HFF-Myc (cell line): ENCODE measurements at regions not wholly inside any gene's neighbourhood (a gene's known extent, or its start where the extent isn't known, plus 50 kb on each side); places are given as distances from the start of the nearest gene placed in this dataset.

Experiments used
- DNase-seq: peaks from one replicate; pipeline ENCODE4 v3.0.0-alpha.2; 2011; ENCODE audit warnings: low read depth; ENCODE audit errors: extremely low read depth
- H3K4me3 ChIP-seq: replicated peaks from 2 replicates; pipeline ENCODE4 v1.5.1; 2011; ENCODE audit warnings: low read depth, mild to moderate bottlenecking, control low read depth, low read length
- TF ChIP-seq, protein P1 (sequence below): IDR thresholded peaks from 2 replicates; pipeline ENCODE4 v1.5.1; 2012; ENCODE audit warnings: mild to moderate bottlenecking, low read depth, low read length, control low read depth; ENCODE audit errors: missing control alignments

DNA sequence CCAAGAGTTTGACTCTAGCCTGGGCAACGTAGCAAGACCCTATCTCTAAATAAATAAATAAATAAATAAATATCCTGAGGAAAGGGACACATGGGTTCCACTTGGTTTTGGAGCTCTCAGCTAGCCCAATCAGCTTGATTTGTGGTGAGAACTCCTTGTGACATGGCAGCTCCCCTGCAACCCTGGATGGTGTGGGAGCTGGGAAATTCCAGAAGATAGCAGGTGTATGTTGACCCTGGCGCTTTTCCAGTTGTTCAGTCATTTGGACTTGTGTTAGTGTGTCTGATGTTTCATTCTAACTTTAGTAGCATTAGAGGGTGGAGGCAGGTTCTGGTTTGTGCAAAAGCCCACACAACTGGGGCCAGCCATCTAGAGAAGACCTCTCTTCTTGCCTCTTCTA is 148.5 kb upstream of the NCAM1 start:
- H3K4me3 ChIP-seq = no peak overlapping the region
- TF ChIP-seq, protein P1, sequence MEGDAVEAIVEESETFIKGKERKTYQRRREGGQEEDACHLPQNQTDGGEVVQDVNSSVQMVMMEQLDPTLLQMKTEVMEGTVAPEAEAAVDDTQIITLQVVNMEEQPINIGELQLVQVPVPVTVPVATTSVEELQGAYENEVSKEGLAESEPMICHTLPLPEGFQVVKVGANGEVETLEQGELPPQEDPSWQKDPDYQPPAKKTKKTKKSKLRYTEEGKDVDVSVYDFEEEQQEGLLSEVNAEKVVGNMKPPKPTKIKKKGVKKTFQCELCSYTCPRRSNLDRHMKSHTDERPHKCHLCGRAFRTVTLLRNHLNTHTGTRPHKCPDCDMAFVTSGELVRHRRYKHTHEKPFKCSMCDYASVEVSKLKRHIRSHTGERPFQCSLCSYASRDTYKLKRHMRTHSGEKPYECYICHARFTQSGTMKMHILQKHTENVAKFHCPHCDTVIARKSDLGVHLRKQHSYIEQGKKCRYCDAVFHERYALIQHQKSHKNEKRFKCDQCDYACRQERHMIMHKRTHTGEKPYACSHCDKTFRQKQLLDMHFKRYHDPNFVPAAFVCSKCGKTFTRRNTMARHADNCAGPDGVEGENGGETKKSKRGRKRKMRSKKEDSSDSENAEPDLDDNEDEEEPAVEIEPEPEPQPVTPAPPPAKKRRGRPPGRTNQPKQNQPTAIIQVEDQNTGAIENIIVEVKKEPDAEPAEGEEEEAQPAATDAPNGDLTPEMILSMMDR = no peak

DNA sequence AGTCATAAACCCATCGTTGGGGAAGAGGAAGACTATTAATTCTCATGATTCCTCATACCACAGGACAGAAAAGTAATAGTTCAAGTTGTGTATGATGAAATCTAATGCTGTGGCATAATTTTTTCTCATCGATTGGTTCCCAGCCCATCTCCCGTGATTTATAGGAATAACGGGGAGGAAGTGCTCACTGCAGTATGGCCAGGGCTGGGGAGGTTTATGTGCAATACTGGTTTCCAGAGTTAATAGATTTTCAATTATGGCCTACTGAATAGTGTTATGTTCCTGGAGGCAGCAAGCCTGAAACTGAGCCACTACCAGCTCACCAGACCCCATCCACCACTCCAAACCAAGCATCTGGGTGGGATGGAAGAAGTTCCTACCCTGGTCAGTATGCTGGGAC is 147.1 kb upstream of the NCAM1 start:
- H3K4me3 ChIP-seq = no peak overlapping the region
- TF ChIP-seq, protein P1 = no peak
- DNase-seq = no peak

More for the DNA sequence above, 148.5 kb upstream of the NCAM1 start:
- no peak for DNase-seq

DNA sequence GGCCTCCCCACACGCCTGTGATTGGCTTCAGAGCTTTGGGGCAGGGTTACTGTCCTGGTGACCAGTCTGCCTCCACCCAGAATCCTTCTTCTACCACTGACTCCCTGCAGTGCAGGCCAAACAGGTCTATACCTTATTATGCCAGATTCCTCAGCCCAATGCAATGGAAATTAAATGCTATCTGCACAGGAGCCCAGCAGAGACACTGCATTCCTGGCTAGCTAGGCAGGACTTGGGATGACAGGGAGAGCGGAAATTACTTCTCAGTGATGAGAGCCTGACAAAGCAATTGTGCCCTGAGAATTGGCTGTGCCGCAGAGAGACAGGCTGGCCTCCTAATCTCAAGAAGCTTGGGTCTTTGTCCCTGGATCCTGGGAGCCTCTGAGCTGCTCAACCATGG is 143.8 kb upstream of the NCAM1 start:
- no peak overlapping the region for H3K4me3 ChIP-seq
- no peak for DNase-seq

DNA sequence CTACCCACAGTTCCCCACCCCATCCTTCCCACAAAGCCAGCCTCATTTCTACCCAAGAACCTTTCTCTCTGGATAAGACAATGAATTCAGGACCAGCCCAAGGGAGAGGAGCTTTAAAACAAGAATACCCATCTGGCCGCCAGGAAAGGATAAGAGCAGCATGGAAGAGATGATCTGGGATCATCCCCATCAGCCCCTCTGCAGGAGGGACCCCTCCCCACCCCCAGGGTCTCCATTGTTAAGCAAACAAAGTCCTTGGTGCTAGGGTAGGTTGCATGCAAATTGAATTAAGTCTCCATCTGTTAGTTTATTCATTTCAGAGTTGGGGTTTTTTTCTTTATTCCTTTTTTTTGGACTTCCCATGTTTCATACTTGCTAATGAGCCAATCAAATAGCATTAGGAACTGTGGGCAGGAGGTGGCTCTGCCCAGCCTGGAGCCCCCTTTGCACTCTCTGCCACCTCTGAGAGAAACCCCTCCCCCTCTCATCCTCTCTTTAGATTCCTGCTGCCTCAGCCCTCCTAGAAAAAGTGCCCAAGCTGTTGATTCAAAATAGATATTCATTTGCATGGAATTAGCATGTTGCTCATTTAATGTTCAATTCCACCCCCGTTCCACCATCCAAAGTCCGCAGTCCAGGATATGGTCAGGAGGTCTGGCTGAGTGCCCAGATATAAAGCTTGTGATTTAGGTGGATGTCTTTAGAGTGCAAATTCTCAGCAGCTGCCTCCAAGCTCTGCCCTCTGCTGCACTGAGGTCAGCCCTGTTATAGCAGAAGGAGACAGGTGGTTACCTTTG is 138.5 kb upstream of the NCAM1 start:
- DNase-seq = no peak
- no peak overlapping the region for H3K4me3 ChIP-seq

More for the DNA sequence above, 143.8 kb upstream of the NCAM1 start:
- TF ChIP-seq, protein P1 = no peak

DNA sequence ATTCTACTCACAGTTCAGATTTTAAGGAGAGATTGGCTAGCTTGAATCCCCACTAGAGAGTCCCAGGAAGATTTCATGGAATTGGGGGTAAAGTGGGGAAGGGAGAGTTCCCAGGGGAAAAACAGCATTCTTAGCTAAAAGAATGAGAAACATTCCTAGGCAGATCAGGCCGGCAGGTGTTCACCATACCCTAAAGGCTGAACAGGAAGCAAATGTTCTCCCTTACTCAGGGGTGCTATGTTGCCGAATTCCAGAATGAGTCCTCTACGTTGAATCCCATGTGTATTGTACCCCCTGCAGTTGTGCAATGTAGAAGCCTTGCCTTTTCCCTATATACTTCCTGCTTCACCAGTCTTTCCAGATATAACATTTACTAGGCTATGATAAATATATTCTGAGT is 135.2 kb upstream of the NCAM1 start:
- TF ChIP-seq, protein P1 = no peak
- no peak for DNase-seq

More for the DNA sequence above, 138.5 kb upstream of the NCAM1 start:
- TF ChIP-seq, protein P1 = no peak

DNA sequence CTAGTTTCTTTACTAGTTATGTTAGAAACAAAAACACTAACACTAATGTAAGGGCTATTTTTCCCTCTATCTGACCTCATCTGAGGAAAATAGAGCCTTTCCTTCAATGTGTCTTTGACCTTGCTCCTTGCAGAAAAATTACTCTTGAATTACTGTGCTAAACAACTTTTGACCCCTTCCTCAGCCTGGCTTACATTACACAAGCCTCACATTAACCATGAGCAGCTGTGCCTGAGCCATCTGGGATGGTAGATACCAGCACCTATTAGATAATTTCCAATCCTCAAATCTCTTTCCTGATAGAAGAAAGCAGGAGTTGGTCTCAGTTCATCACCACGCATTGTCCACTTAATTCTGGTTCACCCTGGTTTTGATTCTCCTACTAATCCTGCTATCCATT is 134.4 kb upstream of the NCAM1 start:
- no peak overlapping the region for H3K4me3 ChIP-seq
- DNase-seq = no peak
- TF ChIP-seq, protein P1 = no peak

More for the DNA sequence above, 135.2 kb upstream of the NCAM1 start:
- no peak overlapping the region for H3K4me3 ChIP-seq
